Upper lobe of left lung (tissue), 4 donors: ENCODE measurements at regions not wholly inside any gene's neighbourhood (a gene's known extent, or its start where the extent isn't known, plus 50 kb on each side); places are given as distances from the start of the nearest gene placed in this dataset.

Experiments
- CTCF ChIP-seq, 6 experiments: fragments of 450-650 bp in 4 of 6; fragments of 200-600 bp in 2 of 6; sonication (generic) in 2 of 6; IDR thresholded peaks; one replicate each; pipeline ENCODE4 v1.5.1; 2016 to 2019; ENCODE audit warnings: antibody characterized with exemption in 6 of 6
- EP300 ChIP-seq, 4 donors: sonication (generic); formaldehyde crosslinking; IDR thresholded peaks; one replicate each; pipeline ENCODE4 v1.5.1; 2017; ENCODE audit warnings: antibody characterized with exemption in 4 of 4, control low read depth in 2 of 4
- POLR2A ChIP-seq, 4 donors: fragments of 450-650 bp; IDR thresholded peaks; one replicate each; pipeline ENCODE4 v1.5.1; 2016 to 2017; ENCODE audit warnings: antibody characterized with exemption in 4 of 4, mild to moderate bottlenecking in 2 of 4

DNA sequence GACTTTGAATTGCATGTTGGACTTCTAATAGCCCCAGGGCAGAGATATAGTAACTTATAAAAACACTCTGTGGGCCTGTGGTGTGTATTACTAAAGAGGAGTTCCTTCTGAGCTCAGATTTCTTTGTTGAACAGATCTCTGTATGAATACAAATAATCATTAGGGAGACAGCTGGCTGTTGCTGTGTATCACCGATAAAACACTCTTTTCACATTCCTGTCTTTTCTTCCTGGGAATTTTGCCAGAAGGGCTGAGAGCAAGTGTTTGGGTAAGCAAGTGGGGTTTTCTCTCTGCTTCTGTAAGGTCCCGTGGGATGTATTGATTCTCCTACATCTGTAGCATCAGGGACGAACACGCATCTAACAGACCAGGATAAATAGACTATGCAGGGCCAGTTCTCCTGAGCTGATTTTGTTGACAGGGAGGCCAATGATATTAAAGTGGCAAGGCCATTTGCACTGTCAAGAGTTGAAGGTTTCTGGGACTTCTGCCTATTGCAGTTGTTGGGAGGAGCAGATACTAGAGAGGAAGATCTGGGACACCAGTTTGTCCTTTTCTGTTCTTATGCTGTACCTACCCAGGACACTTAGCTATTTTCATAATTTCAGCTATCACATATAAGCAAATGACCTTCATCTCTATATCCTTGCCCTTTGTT, 225.9 kb upstream of the CD96 start:
- TF ChIP-seq EP300 (IDR thresholded peaks at IDR 0.05) (no peak), CTCF (IDR thresholded peaks at IDR 0.05) (no peak), POLR2A (IDR thresholded peaks at IDR 0.05) (no peak)
